Stomach (tissue), 8 donors: ENCODE measurements at regions not wholly inside any gene's neighbourhood (a gene's known extent, or its start where the extent isn't known, plus 50 kb on each side); places are given as distances from the start of the nearest gene placed in this dataset.

Experiments used
- DNase-seq, 2 donors: peaks; one replicate each; pipeline versions ENCODE4 v3.0.0 to v3.0.0-alpha.2; 2013 to 2019
- H3K27ac ChIP-seq, 5 donors: fragments of 200-600 bp in 4 of 5; sonication (generic) in 4 of 5; one replicate each; pipeline ENCODE4 v1.5.1; 2013 to 2019; ENCODE audit warnings: mild to moderate bottlenecking in 1 of 5, moderate library complexity in 1 of 5
- H3K27me3 ChIP-seq, 3 donors: fragments of 200-600 bp; sonication (generic); one replicate each; pipeline ENCODE4 v1.5.1; 2017 to 2019; ENCODE audit warnings: mixed run types in 1 of 3
- H3K36me3 ChIP-seq, 4 donors: fragments of 200-600 bp; sonication (generic); 1 replicate in 3 of 4; 2 replicates in 1 of 4; pipeline ENCODE4 v1.5.1; 2016 to 2019
- H3K4me1 ChIP-seq, 4 donors: fragments of 200-600 bp; sonication (generic); one replicate each; pipeline ENCODE4 v1.5.1; 2016 to 2019
- H3K4me3 ChIP-seq, 4 donors: fragments of 200-600 bp; sonication (generic) in 3 of 4; one replicate each; pipeline ENCODE4 v1.5.1; 2016 to 2019; ENCODE audit warnings: mild to moderate bottlenecking in 1 of 4
- H3K9me3 ChIP-seq, 4 donors: fragments of 200-600 bp; sonication (generic); one replicate each; pipeline ENCODE4 v1.5.1; 2016 to 2019
- EP300 ChIP-seq: sonication (generic); formaldehyde crosslinking; IDR thresholded peaks from one replicate; pipeline ENCODE4 v1.6.1; 2017; ENCODE audit warnings: antibody characterized with exemption
- POLR2A ChIP-seq, 4 donors: fragments of 450-650 bp; IDR thresholded peaks; one replicate each; pipeline ENCODE4 v1.6.1; 2016; ENCODE audit warnings: antibody characterized with exemption in 4 of 4, control low read depth in 2 of 4, mild to moderate bottlenecking in 1 of 4, moderate library complexity in 1 of 4
- POLR2AphosphoS5 ChIP-seq, 3 donors: sonication (generic); formaldehyde crosslinking; IDR thresholded peaks; one replicate each; pipeline ENCODE4 v1.6.1; 2016; ENCODE audit warnings: antibody characterized with exemption in 3 of 3
- WGBS, 5 donors: extraction: QIAGEN DNeasy Blood & Tissue Kit in 3 of 5; methylation state at CpG; one replicate each; pipeline versions ENCODE4 v1.1.5 to v1.1.7; 2013 to 2018; 5-methylcytosine and 5-hydroxymethylcytosine counted together
- intact Hi-C: fragments of 100-400 bp; cut with DNase I; formaldehyde crosslinking; loops from one replicate; pipeline ENCODE4 v1.15.1; 2023; ENCODE audit warnings: low total_unique reads
- TF ChIP-seq, protein P1 (sequence below), 7 experiments: fragments of 450-650 bp in 4 of 7; fragments of 200-600 bp in 3 of 7; sonication (generic) in 3 of 7; IDR thresholded peaks; one replicate each; pipeline ENCODE4 v1.5.1; 2016 to 2019; ENCODE audit warnings: antibody characterized with exemption in 7 of 7, control low read depth in 2 of 7, mild to moderate bottlenecking in 1 of 7
- donor health status: healthy with polysubstance abuse.
- donor health status: Bipolar disorder and iron deficiency.
- donor health status: healthy.

DNA sequence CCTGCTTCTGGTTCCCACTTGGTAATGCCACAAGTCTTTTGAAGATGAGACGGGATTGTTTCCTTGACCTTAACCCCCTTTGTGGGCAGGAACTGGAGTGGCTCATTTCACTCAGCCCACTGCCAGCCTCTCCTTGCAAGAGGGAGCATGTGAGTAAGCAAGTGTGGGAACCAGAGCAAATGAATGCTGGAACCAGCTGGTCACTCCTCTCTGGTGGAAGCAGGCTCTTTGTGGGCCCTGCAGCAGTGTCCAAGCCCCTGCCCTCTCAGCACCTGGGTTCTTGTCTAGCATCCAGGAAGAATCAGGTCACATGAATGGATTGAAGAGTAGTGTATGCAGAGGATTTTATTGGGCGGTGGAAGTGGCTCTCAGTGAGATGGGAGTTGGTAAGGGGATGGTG, 944.5 kb downstream of the QKI start:
- H3K4me3 ChIP-seq: no peak overlapping the region
- intact Hi-C loops: no loop called here

DNA sequence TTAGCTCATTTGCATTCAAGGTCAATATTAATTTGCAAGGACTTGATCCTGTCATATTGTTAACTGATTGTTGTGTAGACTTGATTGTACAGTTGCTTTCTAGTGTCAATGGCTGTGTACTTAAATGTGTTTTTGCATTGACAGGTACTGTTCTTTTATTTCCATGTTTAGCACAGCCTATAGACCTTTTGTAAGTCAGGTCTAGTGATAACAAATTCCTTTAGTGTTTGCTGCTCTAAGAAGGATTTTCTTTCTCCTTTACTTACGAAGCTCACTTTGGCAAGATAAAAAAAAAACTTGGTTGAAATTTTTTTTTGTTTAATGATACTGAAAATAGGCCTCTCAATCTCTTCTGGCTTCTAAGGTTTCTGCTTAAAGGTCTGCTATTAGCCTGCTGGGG, 942.3 kb downstream of the QKI start:
- Histone ChIP-seq H3K27me3 (no peaks in the 10 kb centered on the region), H3K4me1 (no peaks in the 10 kb centered on the region), H3K36me3 (no peaks in the 10 kb centered on the region), H3K9me3 (peaks cover 0 to 43% (median 21%) of the 10 kb centered on the region in 4 donors), H3K4me3 (no peak overlapping the region), H3K27ac (no peak overlapping the region)
- TF ChIP-seq EP300 (no peak), POLR2A (IDR thresholded peaks at IDR 0.05) (no peak), POLR2AphosphoS5 (IDR thresholded peaks at IDR 0.05) (no peak)
- TF ChIP-seq, protein P1, sequence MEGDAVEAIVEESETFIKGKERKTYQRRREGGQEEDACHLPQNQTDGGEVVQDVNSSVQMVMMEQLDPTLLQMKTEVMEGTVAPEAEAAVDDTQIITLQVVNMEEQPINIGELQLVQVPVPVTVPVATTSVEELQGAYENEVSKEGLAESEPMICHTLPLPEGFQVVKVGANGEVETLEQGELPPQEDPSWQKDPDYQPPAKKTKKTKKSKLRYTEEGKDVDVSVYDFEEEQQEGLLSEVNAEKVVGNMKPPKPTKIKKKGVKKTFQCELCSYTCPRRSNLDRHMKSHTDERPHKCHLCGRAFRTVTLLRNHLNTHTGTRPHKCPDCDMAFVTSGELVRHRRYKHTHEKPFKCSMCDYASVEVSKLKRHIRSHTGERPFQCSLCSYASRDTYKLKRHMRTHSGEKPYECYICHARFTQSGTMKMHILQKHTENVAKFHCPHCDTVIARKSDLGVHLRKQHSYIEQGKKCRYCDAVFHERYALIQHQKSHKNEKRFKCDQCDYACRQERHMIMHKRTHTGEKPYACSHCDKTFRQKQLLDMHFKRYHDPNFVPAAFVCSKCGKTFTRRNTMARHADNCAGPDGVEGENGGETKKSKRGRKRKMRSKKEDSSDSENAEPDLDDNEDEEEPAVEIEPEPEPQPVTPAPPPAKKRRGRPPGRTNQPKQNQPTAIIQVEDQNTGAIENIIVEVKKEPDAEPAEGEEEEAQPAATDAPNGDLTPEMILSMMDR (IDR thresholded peaks at IDR 0.05): no peak
- WGBS, 5 donors: 41 to 63% (median 58%) methylated on average over 1 of the region's 1 CpG
- no peak for DNase-seq
- intact Hi-C loops: no loop called here

More for the DNA sequence above, 944.5 kb downstream of the QKI start:
- Histone ChIP-seq H3K4me1 (no peaks in the 10 kb centered on the region), H3K27me3 (no peaks in the 10 kb centered on the region), H3K9me3 (peaks cover 0 to 43% (median 21%) of the 10 kb centered on the region in 4 donors), H3K36me3 (no peaks in the 10 kb centered on the region), H3K27ac (no peak overlapping the region)
- no peak for DNase-seq
- WGBS, 5 donors: 77 to 92% (median 89%) methylated on average over 2 of the region's 2 CpGs
- TF ChIP-seq EP300: no peak
- TF ChIP-seq, protein P1 (IDR thresholded peaks at IDR 0.05): no peak
- no peak for TF ChIP-seq POLR2A (IDR thresholded peaks at IDR 0.05)
- TF ChIP-seq POLR2AphosphoS5 (IDR thresholded peaks at IDR 0.05): no peak

DNA sequence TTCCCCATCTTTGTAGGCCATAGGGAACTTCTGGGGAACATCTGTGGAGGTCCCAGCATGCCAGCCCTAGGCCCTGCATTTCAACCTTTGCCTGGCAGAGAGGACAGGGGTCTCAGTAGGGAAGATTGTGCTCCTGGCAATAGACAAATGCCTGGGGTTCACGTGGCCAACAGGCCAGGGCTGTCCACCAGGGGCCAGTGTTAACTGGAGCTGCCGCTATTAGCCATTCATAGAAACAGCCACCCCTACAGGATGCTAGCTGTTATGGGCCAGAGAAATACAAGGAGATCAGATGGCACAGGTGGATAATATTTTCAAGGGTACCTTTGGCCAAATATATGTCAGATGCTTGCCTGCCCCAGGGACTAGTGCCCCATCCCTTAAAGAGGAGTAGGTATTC, 932.9 kb downstream of the QKI start:
- no peaks in the 10 kb centered on the region for H3K36me3 ChIP-seq
- TF ChIP-seq POLR2A (IDR thresholded peaks at IDR 0.05): no peak
- TF ChIP-seq EP300: no peak
- TF ChIP-seq, protein P1 (IDR thresholded peaks at IDR 0.05): no peak
- H3K27ac ChIP-seq: no peak overlapping the region
- H3K9me3 ChIP-seq: no peaks in the 10 kb centered on the region
- WGBS, 5 donors: 83 to 90% (median 85%) methylated on average over 2 of the region's 2 CpGs
- H3K4me1 ChIP-seq: no peaks in the 10 kb centered on the region
- H3K4me3 ChIP-seq: no peak overlapping the region
- H3K27me3 ChIP-seq: no peaks in the 10 kb centered on the region
- intact Hi-C loops: no loop called here
- no peak for DNase-seq

DNA sequence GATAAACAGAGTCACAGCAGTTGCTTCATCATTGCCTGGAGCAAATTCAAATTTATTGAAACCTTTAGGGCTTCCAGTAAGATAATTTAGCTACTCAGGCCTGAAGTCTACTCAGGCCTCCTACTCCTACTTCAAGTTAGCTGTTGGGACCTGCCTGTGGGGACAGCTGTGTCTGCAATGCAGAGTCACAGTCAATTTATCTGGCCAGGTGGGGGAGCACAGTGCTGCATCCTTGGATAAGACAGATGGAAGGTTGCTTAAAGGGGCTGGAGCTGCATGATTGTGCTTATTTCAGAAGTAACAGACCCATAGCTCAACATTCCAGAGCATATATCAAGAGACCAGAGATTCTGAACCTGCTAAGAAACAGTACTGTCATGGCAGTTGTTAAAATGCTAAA, 932.1 kb downstream of the QKI start:
- no peaks in the 10 kb centered on the region for H3K27me3 ChIP-seq
- no peaks in the 10 kb centered on the region for H3K9me3 ChIP-seq
- no peaks in the 10 kb centered on the region for H3K4me1 ChIP-seq
- intact Hi-C loops: no loop called here
- no peaks in the 10 kb centered on the region for H3K36me3 ChIP-seq
- no peak for DNase-seq
- no peak overlapping the region for H3K4me3 ChIP-seq
- H3K27ac ChIP-seq: no peak overlapping the region
- TF ChIP-seq EP300 (no peak), POLR2A (IDR thresholded peaks at IDR 0.05) (no peak), POLR2AphosphoS5 (IDR thresholded peaks at IDR 0.05) (no peak)
- TF ChIP-seq, protein P1 (IDR thresholded peaks at IDR 0.05): no peak
